ENCODE measurements at regions not wholly inside any gene's neighbourhood (a gene's known extent, or its start where the extent isn't known, plus 50 kb on each side); places are given as distances from the start of the nearest gene placed in this dataset.

DNA sequence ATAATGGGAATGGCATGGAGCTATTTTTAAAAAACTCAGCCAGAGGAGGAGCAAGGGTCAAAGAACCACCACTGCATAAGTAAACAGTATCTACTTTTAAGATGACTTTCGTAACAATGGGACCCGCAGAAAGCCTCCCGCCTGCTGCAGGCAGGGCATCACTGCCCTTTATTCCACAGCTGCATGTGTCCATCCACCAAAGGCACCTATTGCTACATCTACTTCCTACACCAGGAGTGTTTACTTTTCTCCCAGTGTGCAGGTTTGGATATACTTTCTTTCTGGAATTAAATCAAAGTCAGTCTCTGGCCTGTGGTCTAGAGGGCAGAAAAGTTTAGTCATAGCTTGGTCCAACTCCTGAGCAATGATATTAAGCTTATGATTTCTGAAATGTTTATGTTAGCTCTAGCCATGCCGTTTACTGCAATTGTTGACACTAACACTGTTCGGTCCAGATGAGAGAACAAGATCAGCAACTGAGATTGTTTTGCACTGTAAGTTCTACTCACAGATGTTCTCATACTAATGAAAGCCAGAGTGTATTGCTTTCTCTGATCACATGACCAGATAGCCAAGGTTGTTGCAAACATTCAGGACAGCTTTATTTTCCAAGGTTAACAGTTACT, 391.5 kb downstream of the FGF10 start (continued):
- TF ChIP-seq ZBTB7B (CRISPR knock-in tag; IDR thresholded peaks at IDR 0.05) (peak; percentile 80), TOE1 (CRISPR knock-in tag; IDR thresholded peaks at IDR 0.05) (peak; percentile 26; the same call in 1 of the 2 replicates), ZNF569 (CRISPR knock-in tag; IDR thresholded peaks at IDR 0.05; ENCODE audit: borderline replicate concordance) (no peak), PHF5A (CRISPR knock-in tag; IDR thresholded peaks at IDR 0.05; ENCODE audit: low read depth, unreplicated experiment) (no peak), NFIB (CRISPR knock-in tag; IDR thresholded peaks at IDR 0.05; ENCODE audit: borderline replicate concordance) (no peak), AGO2 (optimal IDR thresholded peaks at IDR 0.05; ENCODE audit: low read depth, low read length) (no peak), ZNF44 (CRISPR knock-in tag; IDR thresholded peaks at IDR 0.05) (no peak), FOSL1 (CRISPR knock-in tag; IDR thresholded peaks at IDR 0.05; ENCODE audit: borderline replicate concordance) (peak; percentile 48; the same call in 1 of the 2 replicates), TBX3 (IDR thresholded peaks at IDR 0.05; ENCODE audit: borderline replicate concordance) (peak; percentile 65; the same call in 1 of the 2 replicates)
- TF ChIP-seq, protein P1, sequence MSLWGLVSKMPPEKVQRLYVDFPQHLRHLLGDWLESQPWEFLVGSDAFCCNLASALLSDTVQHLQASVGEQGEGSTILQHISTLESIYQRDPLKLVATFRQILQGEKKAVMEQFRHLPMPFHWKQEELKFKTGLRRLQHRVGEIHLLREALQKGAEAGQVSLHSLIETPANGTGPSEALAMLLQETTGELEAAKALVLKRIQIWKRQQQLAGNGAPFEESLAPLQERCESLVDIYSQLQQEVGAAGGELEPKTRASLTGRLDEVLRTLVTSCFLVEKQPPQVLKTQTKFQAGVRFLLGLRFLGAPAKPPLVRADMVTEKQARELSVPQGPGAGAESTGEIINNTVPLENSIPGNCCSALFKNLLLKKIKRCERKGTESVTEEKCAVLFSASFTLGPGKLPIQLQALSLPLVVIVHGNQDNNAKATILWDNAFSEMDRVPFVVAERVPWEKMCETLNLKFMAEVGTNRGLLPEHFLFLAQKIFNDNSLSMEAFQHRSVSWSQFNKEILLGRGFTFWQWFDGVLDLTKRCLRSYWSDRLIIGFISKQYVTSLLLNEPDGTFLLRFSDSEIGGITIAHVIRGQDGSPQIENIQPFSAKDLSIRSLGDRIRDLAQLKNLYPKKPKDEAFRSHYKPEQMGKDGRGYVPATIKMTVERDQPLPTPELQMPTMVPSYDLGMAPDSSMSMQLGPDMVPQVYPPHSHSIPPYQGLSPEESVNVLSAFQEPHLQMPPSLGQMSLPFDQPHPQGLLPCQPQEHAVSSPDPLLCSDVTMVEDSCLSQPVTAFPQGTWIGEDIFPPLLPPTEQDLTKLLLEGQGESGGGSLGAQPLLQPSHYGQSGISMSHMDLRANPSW (CRISPR knock-in tag; IDR thresholded peaks at IDR 0.05; ENCODE audit: borderline replicate concordance) = no peak
- TF ChIP-seq, protein P2, sequence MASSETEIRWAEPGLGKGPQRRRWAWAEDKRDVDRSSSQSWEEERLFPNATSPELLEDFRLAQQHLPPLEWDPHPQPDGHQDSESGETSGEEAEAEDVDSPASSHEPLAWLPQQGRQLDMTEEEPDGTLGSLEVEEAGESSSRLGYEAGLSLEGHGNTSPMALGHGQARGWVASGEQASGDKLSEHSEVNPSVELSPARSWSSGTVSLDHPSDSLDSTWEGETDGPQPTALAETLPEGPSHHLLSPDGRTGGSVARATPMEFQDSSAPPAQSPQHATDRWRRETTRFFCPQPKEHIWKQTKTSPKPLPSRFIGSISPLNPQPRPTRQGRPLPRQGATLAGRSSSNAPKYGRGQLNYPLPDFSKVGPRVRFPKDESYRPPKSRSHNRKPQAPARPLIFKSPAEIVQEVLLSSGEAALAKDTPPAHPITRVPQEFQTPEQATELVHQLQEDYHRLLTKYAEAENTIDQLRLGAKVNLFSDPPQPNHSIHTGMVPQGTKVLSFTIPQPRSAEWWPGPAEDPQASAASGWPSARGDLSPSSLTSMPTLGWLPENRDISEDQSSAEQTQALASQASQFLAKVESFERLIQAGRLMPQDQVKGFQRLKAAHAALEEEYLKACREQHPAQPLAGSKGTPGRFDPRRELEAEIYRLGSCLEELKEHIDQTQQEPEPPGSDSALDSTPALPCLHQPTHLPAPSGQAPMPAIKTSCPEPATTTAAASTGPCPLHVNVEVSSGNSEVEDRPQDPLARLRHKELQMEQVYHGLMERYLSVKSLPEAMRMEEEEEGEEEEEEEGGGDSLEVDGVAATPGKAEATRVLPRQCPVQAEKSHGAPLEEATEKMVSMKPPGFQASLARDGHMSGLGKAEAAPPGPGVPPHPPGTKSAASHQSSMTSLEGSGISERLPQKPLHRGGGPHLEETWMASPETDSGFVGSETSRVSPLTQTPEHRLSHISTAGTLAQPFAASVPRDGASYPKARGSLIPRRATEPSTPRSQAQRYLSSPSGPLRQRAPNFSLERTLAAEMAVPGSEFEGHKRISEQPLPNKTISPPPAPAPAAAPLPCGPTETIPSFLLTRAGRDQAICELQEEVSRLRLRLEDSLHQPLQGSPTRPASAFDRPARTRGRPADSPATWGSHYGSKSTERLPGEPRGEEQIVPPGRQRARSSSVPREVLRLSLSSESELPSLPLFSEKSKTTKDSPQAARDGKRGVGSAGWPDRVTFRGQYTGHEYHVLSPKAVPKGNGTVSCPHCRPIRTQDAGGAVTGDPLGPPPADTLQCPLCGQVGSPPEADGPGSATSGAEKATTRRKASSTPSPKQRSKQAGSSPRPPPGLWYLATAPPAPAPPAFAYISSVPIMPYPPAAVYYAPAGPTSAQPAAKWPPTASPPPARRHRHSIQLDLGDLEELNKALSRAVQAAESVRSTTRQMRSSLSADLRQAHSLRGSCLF (CRISPR knock-in tag; IDR thresholded peaks at IDR 0.05; ENCODE audit: borderline replicate concordance) = no peak
- TF ChIP-seq, protein P3, sequence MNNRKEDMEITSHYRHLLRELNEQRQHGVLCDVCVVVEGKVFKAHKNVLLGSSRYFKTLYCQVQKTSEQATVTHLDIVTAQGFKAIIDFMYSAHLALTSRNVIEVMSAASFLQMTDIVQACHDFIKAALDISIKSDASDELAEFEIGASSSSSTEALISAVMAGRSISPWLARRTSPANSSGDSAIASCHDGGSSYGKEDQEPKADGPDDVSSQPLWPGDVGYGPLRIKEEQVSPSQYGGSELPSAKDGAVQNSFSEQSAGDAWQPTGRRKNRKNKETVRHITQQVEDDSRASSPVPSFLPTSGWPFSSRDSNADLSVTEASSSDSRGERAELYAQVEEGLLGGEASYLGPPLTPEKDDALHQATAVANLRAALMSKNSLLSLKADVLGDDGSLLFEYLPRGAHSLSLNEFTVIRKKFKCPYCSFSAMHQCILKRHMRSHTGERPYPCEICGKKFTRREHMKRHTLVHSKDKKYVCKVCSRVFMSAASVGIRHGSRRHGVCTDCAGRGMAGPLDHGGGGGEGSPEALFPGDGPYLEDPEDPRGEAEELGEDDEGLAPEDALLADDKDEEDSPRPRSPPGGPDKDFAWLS (CRISPR knock-in tag; IDR thresholded peaks at IDR 0.05; ENCODE audit: borderline replicate concordance) = no peak
- TF ChIP-seq, protein P4, sequence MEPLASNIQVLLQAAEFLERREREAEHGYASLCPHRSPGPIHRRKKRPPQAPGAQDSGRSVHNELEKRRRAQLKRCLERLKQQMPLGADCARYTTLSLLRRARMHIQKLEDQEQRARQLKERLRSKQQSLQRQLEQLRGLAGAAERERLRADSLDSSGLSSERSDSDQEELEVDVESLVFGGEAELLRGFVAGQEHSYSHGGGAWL (CRISPR knock-in tag; IDR thresholded peaks at IDR 0.05) = no peak
- TF ChIP-seq, protein P5, sequence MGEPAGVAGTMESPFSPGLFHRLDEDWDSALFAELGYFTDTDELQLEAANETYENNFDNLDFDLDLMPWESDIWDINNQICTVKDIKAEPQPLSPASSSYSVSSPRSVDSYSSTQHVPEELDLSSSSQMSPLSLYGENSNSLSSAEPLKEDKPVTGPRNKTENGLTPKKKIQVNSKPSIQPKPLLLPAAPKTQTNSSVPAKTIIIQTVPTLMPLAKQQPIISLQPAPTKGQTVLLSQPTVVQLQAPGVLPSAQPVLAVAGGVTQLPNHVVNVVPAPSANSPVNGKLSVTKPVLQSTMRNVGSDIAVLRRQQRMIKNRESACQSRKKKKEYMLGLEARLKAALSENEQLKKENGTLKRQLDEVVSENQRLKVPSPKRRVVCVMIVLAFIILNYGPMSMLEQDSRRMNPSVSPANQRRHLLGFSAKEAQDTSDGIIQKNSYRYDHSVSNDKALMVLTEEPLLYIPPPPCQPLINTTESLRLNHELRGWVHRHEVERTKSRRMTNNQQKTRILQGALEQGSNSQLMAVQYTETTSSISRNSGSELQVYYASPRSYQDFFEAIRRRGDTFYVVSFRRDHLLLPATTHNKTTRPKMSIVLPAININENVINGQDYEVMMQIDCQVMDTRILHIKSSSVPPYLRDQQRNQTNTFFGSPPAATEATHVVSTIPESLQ (CRISPR knock-in tag; conservative IDR thresholded peaks at IDR 0.05) = peak; percentile 78; the same call in 1 of the 2 replicates

Data from HepG2 (cell line).